Vagina (tissue), 2 donors: ENCODE measurements at regions not wholly inside any gene's neighbourhood (a gene's known extent, or its start where the extent isn't known, plus 50 kb on each side); places are given as distances from the start of the nearest gene placed in this dataset.

Experiments used
- CTCF ChIP-seq, 3 experiments: fragments of 450-650 bp in 2 of 3; fragments of 200-600 bp in 1 of 3; sonication (generic) in 1 of 3; IDR thresholded peaks; one replicate each; pipeline ENCODE4 v1.5.1; 2017 to 2019; ENCODE audit warnings: antibody characterized with exemption in 3 of 3, mild to moderate bottlenecking in 2 of 3, moderate library complexity in 2 of 3
- POLR2AphosphoS5 ChIP-seq, 2 donors: sonication (generic); formaldehyde crosslinking; IDR thresholded peaks; one replicate each; pipeline ENCODE4 v1.9.0; 2017; ENCODE audit warnings: antibody characterized with exemption in 2 of 2, mild to moderate bottlenecking in 2 of 2, low read depth in 1 of 2; ENCODE audit not compliant: insufficient read depth in 1 of 2

GRCh38 chr6:7042056-7042653 is 65.6 kb upstream of the RREB1 start:
- TF ChIP-seq CTCF (IDR thresholded peaks at IDR 0.05): no peak
- TF ChIP-seq POLR2AphosphoS5 (IDR thresholded peaks at IDR 0.05; ENCODE audit: insufficient read depth in 1 of 2, low read depth in 1 of 2): no peak
